Ascending aorta (tissue), 2 donors: ENCODE measurements at regions not wholly inside any gene's neighbourhood (a gene's known extent, or its start where the extent isn't known, plus 50 kb on each side); places are given as distances from the start of the nearest gene placed in this dataset.

Source experiments
- DNase-seq, 2 donors: peaks; one replicate each; pipeline ENCODE4 v3.0.0-alpha.2; 2019; ENCODE audit warnings: low spot score in 2 of 2
- H3K27ac ChIP-seq, 2 donors: fragments of 200-600 bp; sonication (generic); one replicate each; pipeline ENCODE4 v1.5.1; 2016 to 2017; ENCODE audit warnings: mild to moderate bottlenecking in 1 of 2
- H3K27me3 ChIP-seq: fragments of 200-600 bp; sonication (generic); one replicate; pipeline ENCODE4 v1.5.1; 2017
- H3K36me3 ChIP-seq, 2 donors: fragments of 200-600 bp; sonication (generic); one replicate each; pipeline ENCODE4 v1.5.1; 2016
- H3K4me1 ChIP-seq, 2 donors: fragments of 200-600 bp; sonication (generic); one replicate each; pipeline ENCODE4 v1.5.1; 2016 to 2017; ENCODE audit warnings: mild to moderate bottlenecking in 1 of 2
- H3K4me3 ChIP-seq, 2 donors: fragments of 200-600 bp; sonication (generic); one replicate each; pipeline ENCODE4 v1.5.1; 2016 to 2017; ENCODE audit warnings: mild to moderate bottlenecking in 1 of 2
- H3K9me3 ChIP-seq, 2 donors: fragments of 200-600 bp; sonication (generic); one replicate each; pipeline ENCODE4 v1.5.1; 2016
- CTCF ChIP-seq, 3 experiments: fragments of 200-600 bp in 2 of 3; fragments of 450-650 bp in 1 of 3; sonication (generic) in 2 of 3; IDR thresholded peaks; one replicate each; pipeline ENCODE4 v1.5.1; 2016 to 2019; ENCODE audit warnings: antibody characterized with exemption in 3 of 3, mild to moderate bottlenecking in 1 of 3, moderate library complexity in 1 of 3
- intact Hi-C: fragments of 100-400 bp; cut with DNase I; formaldehyde crosslinking; loops from one replicate; pipeline ENCODE4 v1.15.1; 2023

GRCh38 chr11:64469288-64469687, 86.5 kb upstream of the SLC22A11 start:
- DNase-seq = no peak
- H3K36me3 ChIP-seq = no peaks in the 10 kb centered on the region
- H3K27me3 ChIP-seq = no peaks in the 10 kb centered on the region
- H3K4me1 ChIP-seq = no peaks in the 10 kb centered on the region
- no peak overlapping the region for H3K27ac ChIP-seq
- no peak for TF ChIP-seq CTCF (IDR thresholded peaks at IDR 0.05)
- intact Hi-C loops = no loop called here
- no peaks in the 10 kb centered on the region for H3K9me3 ChIP-seq
- H3K4me3 ChIP-seq = no peak overlapping the region

GRCh38 chr11:64472593-64473455, 82.9 kb upstream of the SLC22A11 start:
- H3K4me1 ChIP-seq = no peaks in the 10 kb centered on the region
- no peak overlapping the region for H3K4me3 ChIP-seq
- DNase-seq = no peak
- H3K9me3 ChIP-seq = no peaks in the 10 kb centered on the region
- no peak for TF ChIP-seq CTCF (IDR thresholded peaks at IDR 0.05)
- no peaks in the 10 kb centered on the region for H3K36me3 ChIP-seq
- no peaks in the 10 kb centered on the region for H3K27me3 ChIP-seq
- intact Hi-C loops = no loop called here
- no peak overlapping the region for H3K27ac ChIP-seq

- Histone ChIP-seq H3K27ac (no peak overlapping the region), H3K4me3 (no peak overlapping the region), H3K9me3 (no peaks in the 10 kb centered on the region), H3K36me3 (no peaks in the 10 kb centered on the region), H3K27me3 (no peaks in the 10 kb centered on the region), H3K4me1 (no peaks in the 10 kb centered on the region)
- no peak for TF ChIP-seq CTCF (IDR thresholded peaks at IDR 0.05)
- DNase-seq = no peak
- intact Hi-C loops = no loop called here
Observed at GRCh38 chr11:64474680-64475079, 81.1 kb upstream of the SLC22A11 start.

- no peak for TF ChIP-seq CTCF (IDR thresholded peaks at IDR 0.05)
- H3K27me3 ChIP-seq = no peaks in the 10 kb centered on the region
- no peak overlapping the region for H3K4me3 ChIP-seq
- H3K27ac ChIP-seq = no peak overlapping the region
- DNase-seq = no peak
- H3K9me3 ChIP-seq = no peaks in the 10 kb centered on the region
- intact Hi-C loops = no loop called here
- no peaks in the 10 kb centered on the region for H3K4me1 ChIP-seq
- no peaks in the 10 kb centered on the region for H3K36me3 ChIP-seq
Observed at GRCh38 chr11:64475145-64475544, 80.6 kb upstream of the SLC22A11 start.

GRCh38 chr11:64476881-64477280, 78.9 kb upstream of the SLC22A11 start:
- no peak overlapping the region for H3K4me3 ChIP-seq

More at GRCh38 chr11:64476881-64477280, 78.9 kb upstream of the SLC22A11 start:
- intact Hi-C loops = no loop called here
- H3K9me3 ChIP-seq = no peaks in the 10 kb centered on the region
- no peak for TF ChIP-seq CTCF (IDR thresholded peaks at IDR 0.05)
- no peaks in the 10 kb centered on the region for H3K27me3 ChIP-seq
- H3K36me3 ChIP-seq = no peaks in the 10 kb centered on the region
- H3K27ac ChIP-seq = no peak overlapping the region
- no peak for DNase-seq
- H3K4me1 ChIP-seq = no peaks in the 10 kb centered on the region
